GM21786 (cell line): ENCODE measurements at regions not wholly inside any gene's neighbourhood (a gene's known extent, or its start where the extent isn't known, plus 50 kb on each side); places are given as distances from the start of the nearest gene placed in this dataset.
A peak's percentile ranks its signal among the peaks of the same experiment; 100 is the strongest.
"Not testable (repeated sequence)": the region's sequence is repeated elsewhere in the genome, so short reads cannot be mapped to it uniquely, and the experiment has no call there.

Experiments
- ATAC-seq: cut with Tn5 transposase; IDR thresholded peaks from one replicate; pipeline ENCODE4 v1.9.1; 2021; ENCODE audit not compliant: unreplicated experiment

GRCh38 chr4:170347191-170347590, 257.4 kb upstream of the AADAT start:
- ATAC-seq = not testable (repeated sequence)

- no peak for ATAC-seq
Observed at GRCh38 chr4:170339522-170339921, 249.8 kb upstream of the AADAT start.

DNA sequence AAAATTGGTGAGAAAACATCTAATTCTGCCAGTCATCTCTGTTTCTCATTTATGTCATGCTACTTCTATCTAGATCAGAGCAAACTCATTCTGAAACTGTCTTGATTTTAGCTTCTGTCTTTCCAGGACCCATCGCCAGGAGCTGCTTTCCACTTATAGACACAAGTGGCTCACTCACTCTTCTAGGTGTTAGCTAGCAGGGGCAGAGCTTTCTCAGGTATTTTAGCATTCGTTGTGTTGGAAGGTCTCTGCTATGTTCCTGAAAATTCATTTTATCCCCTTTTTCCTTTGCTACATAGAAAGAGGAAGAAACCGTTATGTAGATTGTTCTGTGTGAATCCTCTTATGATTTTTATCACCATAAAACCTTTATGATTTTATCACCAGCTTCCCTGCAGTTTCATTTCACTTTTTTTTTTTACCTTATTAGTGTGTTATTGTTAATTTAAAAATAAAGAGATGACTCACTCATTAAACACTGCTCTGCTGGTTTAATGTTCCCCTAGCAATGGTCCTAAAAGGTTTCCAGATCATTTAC, 246.6 kb upstream of the AADAT start:
- peak; percentile 91 for ATAC-seq

- no peak for ATAC-seq
Observed at GRCh38 chr4:170325599-170325998, 235.8 kb upstream of the AADAT start.

DNA sequence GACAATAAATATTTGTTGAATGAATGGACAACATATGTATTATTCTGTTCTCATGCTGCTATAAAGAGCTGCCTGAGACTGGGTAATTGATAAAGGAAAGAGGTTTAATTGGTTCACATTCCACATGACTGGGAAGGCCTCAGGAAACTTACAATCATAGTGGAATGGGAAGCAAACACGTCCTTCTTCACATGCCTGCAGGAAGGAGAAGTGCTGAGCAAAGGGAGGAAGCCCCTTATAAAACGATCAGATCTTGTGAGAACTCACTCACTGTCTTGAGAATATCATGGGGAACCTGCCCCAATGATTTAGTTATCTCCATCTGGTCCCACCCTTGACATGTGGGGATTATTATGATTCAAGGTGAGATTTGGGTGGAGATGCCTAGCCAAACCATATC, 233.9 kb upstream of the AADAT start:
- ATAC-seq = no peak

GRCh38 chr4:170307182-170307581, 217.4 kb upstream of the AADAT start:
- ATAC-seq = no peak

GRCh38 chr4:170306208-170306607, 216.5 kb upstream of the AADAT start:
- ATAC-seq = no peak

DNA sequence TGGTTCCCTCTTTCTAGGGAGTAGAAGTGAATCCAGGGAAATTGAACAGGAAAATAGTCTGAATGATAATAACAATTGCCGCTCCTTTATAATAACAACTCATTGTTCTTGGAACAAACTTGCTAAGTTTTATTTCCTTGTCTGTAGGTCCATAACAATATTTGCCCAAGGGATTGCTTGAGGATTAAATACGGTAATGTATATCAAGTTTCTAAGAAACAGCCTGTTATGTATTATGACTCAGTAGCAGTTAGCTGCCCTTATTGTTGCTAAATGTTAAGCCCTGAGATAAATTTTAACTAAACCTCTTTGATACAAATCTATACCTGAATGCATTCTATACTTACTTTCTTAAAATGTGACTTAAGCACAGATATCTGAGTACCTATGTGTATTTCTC, 215.9 kb upstream of the AADAT start:
- no peak for ATAC-seq

GRCh38 chr4:170281027-170281426, 191.3 kb upstream of the AADAT start:
- ATAC-seq = no peak

DNA sequence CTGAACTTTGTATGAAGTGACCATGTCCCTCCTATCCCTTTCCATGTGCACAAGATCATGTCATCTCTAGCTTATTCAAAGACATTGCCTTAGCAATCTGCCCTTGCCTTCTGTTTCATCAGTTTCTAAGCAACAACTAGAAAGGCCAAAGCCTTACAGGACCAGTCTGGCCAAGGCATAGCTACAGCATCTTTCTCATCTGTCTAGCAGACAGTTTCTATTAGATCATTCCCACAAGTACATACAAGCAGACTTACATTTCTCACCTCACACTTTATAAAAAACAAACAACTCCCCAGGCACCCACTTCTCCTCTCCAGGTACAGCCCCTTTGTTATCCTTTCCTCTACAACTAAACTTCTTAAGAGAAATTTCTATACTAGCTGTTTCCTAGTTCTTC, 188.7 kb upstream of the AADAT start:
- no peak for ATAC-seq

DNA sequence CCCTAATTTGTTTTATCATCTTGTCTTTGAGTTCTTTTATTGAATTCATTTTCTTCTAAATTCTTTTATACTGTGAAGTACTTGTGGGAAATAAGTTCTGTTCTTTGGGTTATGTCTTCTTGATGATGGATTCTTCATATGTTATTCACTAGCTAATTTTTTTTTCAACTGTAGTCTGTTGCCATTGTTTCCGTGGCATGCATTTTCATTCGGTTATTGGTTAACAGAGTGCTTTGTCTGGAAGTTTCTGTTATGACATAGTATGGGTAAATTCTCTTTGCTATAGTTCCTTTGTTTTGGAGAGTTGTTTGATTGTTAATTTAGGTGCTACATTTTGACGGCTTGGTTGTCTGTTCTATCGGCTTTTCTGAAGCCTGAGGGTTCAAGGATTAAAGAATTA, 184.9 kb upstream of the AADAT start:
- no peak for ATAC-seq

GRCh38 chr4:170272959-170273358, 183.2 kb upstream of the AADAT start:
- ATAC-seq = no peak

GRCh38 chr4:170271723-170272122, 182.0 kb upstream of the AADAT start:
- no peak for ATAC-seq

GRCh38 chr4:170270628-170271027, 180.9 kb upstream of the AADAT start:
- peak; percentile 49 for ATAC-seq

- ATAC-seq = no peak
Observed at GRCh38 chr4:170269950-170270349, 180.2 kb upstream of the AADAT start.

DNA sequence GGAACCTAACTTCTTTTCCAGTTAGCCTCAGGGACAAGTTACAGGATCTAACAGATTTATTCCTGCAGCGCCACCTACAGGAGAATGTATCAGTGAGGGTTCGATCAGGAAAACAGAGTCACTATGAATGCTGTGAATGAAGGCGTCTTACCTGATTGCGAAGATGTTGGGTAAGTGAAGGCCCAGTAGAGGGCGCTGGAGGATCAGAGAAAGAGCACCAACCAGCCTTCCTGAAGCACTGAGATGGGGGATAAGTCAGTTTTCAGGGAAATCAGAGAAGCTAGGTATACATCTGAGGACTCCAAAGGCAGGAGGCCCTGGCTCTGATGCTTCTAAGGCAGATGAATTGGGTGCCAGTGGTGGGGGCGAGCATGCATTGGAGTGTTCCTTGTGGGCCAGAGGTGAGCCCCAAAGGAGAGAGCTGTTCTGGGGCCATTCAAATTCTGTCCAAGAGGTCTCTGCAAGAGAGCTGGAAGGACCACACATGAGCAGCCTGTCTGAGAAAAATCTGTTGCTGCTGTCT, 169.9 kb upstream of the AADAT start:
- peak; percentile 99 for ATAC-seq

GRCh38 chr4:170256807-170257206, 167.1 kb upstream of the AADAT start:
- ATAC-seq = no peak

- ATAC-seq = no peak
Observed at GRCh38 chr4:170248576-170248975, 158.8 kb upstream of the AADAT start.

DNA sequence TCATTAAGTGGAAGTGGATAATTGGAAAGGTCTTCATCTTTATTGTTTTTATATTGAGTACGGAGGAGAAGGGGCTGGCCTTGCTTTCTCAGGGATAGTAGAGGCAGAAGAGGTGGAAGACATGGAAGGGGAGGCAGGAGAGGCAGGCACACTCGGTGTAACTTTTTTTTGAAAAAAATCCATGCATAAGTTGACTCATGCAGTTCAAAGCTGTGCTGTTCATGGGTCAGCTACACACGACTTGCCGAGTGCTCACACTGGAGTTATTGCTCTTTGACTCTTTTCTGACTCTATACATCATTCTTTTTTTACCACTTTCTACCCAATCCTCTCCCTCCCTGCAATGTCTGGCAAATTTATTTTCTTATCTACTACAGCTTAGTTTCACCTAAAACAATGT, 158.3 kb upstream of the AADAT start:
- no peak for ATAC-seq

DNA sequence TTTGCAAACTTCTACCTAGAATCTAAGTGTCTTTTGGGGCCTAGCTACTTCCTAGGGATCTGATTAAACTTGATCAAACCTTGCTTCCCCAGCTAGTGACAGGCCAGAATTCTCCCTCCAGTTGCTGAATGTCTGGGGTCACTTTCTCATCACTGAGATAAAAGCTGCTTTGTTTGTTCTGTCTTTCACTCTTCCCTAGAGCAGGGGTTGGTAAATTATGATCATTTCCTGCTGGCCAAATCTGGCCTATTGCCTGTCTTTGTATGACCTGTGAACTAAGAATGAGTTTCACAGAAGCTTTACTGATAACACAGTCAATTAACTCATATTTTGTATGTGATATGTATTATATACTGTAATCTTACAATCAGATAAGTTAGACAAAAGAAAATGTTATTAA, 157.8 kb upstream of the AADAT start:
- ATAC-seq = no peak

- ATAC-seq = no peak
Observed at GRCh38 chr4:170243662-170244288, 154.0 kb upstream of the AADAT start.

- no peak for ATAC-seq
Observed at GRCh38 chr4:170242471-170242870, 152.7 kb upstream of the AADAT start.

DNA sequence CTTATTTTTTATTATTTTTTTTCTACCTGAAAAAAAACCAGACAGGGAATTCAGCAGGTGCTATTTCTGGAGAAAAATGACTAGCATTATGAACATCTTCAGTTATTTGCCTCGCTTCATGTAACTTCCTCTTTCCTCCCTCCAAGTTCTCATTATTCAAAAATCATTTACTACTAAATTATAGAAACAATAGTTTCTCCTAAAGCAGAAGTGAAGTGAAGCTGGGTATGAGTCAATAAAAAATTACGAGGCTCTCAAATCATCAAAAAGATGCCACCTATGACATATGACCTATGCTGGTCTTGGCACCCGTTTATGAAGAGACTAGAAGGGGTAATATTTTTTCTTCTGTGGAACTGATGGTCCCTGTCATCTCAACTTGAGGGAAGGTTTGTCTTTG, 145.0 kb upstream of the AADAT start:
- no peak for ATAC-seq
